ENCODE measurements at regions not wholly inside any gene's neighbourhood (a gene's known extent, or its start where the extent isn't known, plus 50 kb on each side); places are given as distances from the start of the nearest gene placed in this dataset.

- no peak for FAIRE-seq
- H3K9ac ChIP-seq (ENCODE audit: low read length) = no peak overlapping the region
- H3K4me3 Mint-ChIP-seq (ENCODE audit: unreplicated experiment) = no peak overlapping the region
- peaks cover 30% of the 10 kb centered on the region for H3K27me3 Mint-ChIP-seq (ENCODE audit: low read depth, unreplicated experiment)
- no peaks in the 10 kb centered on the region for H4K20me1 ChIP-seq (ENCODE audit: insufficient read depth, low read length)
- no peak overlapping the region for H3K27ac ChIP-seq (ENCODE audit: low read depth, low read length)
- peaks cover 5% of the 10 kb centered on the region for H3K4me1 ChIP-seq (ENCODE audit: insufficient read depth, low read length)
- H3K27me3 ChIP-seq (ENCODE audit: insufficient read depth, low read length) = no peaks in the 10 kb centered on the region
- no peaks in the 10 kb centered on the region for H3K36me3 Mint-ChIP-seq (ENCODE audit: low read depth, unreplicated experiment)
- TF ChIP-seq EZH2 (IDR thresholded peaks at IDR 0.05; ENCODE audit: insufficient read depth, low read length) = no peak
- TF ChIP-seq CTCF (IDR thresholded peaks at IDR 0.05; ENCODE audit: insufficient read depth, low read depth, low read length) = no peak
- DNase-seq (ENCODE audit: low read depth) = no peak
- H3K79me2 ChIP-seq (ENCODE audit: insufficient read depth, low read length) = no peaks in the 10 kb centered on the region
- no peak overlapping the region for H2AFZ ChIP-seq (ENCODE audit: low read depth, low read length)
- no peaks in the 10 kb centered on the region for H3K36me3 ChIP-seq (ENCODE audit: insufficient read depth, low read length)
- no peaks in the 10 kb centered on the region for H3K4me1 Mint-ChIP-seq (ENCODE audit: low read depth, unreplicated experiment)
- H3K4me3 ChIP-seq (ENCODE audit: insufficient read depth, low read depth, low read length) = no peak overlapping the region
- no peak overlapping the region for H3K27ac Mint-ChIP-seq (ENCODE audit: unreplicated experiment)
- H3K9me3 Mint-ChIP-seq (ENCODE audit: unreplicated experiment) = peaks cover 21% of the 10 kb centered on the region
- H3K4me2 ChIP-seq (ENCODE audit: low read length) = no peak overlapping the region
- H3K9me3 ChIP-seq (ENCODE audit: insufficient read depth, low read depth, low read length) = no peaks in the 10 kb centered on the region
Observed at GRCh38 chr19:30076751-30077670, 135.0 kb downstream of the URI1 start.

- H3K9me3 ChIP-seq (ENCODE audit: insufficient read depth, low read depth, low read length) = no peaks in the 10 kb centered on the region
- Mint-ChIP-seq H3K9me3 (ENCODE audit: unreplicated experiment) (peaks cover 21% of the 10 kb centered on the region), H3K4me1 (ENCODE audit: low read depth, unreplicated experiment) (no peaks in the 10 kb centered on the region), H3K36me3 (ENCODE audit: low read depth, unreplicated experiment) (no peaks in the 10 kb centered on the region), H3K4me3 (ENCODE audit: unreplicated experiment) (no peak overlapping the region), H3K27me3 (ENCODE audit: low read depth, unreplicated experiment) (peaks cover 35% of the 10 kb centered on the region), H3K27ac (ENCODE audit: unreplicated experiment) (no peak overlapping the region)
- no peaks in the 10 kb centered on the region for H3K36me3 ChIP-seq (ENCODE audit: insufficient read depth, low read length)
- no peak overlapping the region for H2AFZ ChIP-seq (ENCODE audit: low read depth, low read length)
- DNase-seq (ENCODE audit: low read depth) (no peak), FAIRE-seq (no peak)
- TF ChIP-seq EZH2 (IDR thresholded peaks at IDR 0.05; ENCODE audit: insufficient read depth, low read length) (no peak), CTCF (IDR thresholded peaks at IDR 0.05; ENCODE audit: insufficient read depth, low read depth, low read length) (no peak)
- H3K9ac ChIP-seq (ENCODE audit: low read length) = no peak overlapping the region
- H3K27ac ChIP-seq (ENCODE audit: low read depth, low read length) = no peak overlapping the region
- H3K4me2 ChIP-seq (ENCODE audit: low read length) = no peak overlapping the region
- no peak overlapping the region for H3K4me3 ChIP-seq (ENCODE audit: insufficient read depth, low read depth, low read length)
- H4K20me1 ChIP-seq (ENCODE audit: insufficient read depth, low read length) = no peaks in the 10 kb centered on the region
- no peaks in the 10 kb centered on the region for H3K27me3 ChIP-seq (ENCODE audit: insufficient read depth, low read length)
- no peaks in the 10 kb centered on the region for H3K79me2 ChIP-seq (ENCODE audit: insufficient read depth, low read length)
- peaks cover 5% of the 10 kb centered on the region for H3K4me1 ChIP-seq (ENCODE audit: insufficient read depth, low read length)
Observed at GRCh38 chr19:30077851-30078355, 135.9 kb downstream of the URI1 start.
